ENCODE measurements at regions not wholly inside any gene's neighbourhood (a gene's known extent, or its start where the extent isn't known, plus 50 kb on each side); places are given as distances from the start of the nearest gene placed in this dataset.

DNA sequence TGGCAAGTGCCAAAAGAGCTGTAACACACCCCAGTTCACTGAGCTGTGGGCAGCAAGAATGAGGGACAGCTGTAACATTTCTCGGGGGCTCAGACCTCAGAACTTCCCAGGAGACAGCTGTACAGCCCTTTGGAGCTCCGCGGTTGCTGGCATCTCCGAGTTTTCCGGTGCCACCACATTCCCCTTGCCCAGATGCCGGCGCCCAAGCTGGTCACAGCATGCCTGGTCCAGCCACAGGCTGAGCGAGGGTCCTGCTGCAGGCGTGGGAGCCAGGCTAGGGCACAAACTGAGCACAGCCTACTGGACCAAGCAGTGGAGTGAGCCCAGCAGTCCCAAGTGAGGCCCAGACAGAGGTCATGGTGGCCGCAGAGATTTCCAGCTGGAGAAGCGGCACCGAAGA lies 797.7 kb upstream of the EDIL3 start (continued):
- no peak for TF ChIP-seq ZNF423 (CRISPR knock-in tag; IDR thresholded peaks at IDR 0.05)
- no peak for TF ChIP-seq ZNF138 (CRISPR knock-in tag; conservative IDR thresholded peaks at IDR 0.05)
- TF ChIP-seq GTF2I (CRISPR knock-in tag; conservative IDR thresholded peaks at IDR 0.05) = no peak

DNA sequence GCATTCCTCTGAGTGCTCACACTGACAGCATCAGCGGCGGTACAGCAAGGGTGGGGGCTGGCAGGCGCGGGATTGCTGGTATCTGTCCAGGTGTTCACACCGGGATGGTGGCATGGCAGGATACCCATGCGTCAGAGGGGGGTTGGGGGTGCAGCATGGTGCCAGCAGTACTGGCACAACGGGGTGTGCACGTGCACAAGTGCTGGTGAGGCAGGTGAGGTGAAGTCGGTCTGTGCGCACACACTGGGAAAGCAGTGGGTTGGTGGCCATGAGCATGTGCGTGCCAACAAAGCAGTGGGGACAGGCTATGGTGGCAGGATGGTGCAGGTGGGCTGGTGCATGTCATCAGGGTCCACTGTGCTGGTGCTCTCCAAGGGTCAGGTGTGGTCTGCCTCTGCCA lies 819.6 kb upstream of the EDIL3 start:
- H3K9me3 Mint-ChIP-seq = no peaks in the 10 kb centered on the region; the same call in 1 of the 2 replicates
- no peak overlapping the region for H3K27ac Mint-ChIP-seq
- H3K36me3 Mint-ChIP-seq = no peaks in the 10 kb centered on the region
- no peak for ATAC-seq
- no peak overlapping the region for H3K4me3 Mint-ChIP-seq
- POLR2A ChIA-PET = no interaction called here
- no peak for DNase-seq (ENCODE audit: low spot score)
- no peaks in the 10 kb centered on the region for H3K27me3 Mint-ChIP-seq (ENCODE audit: low read depth)
- TF ChIP-seq ZNF219 (CRISPR knock-in tag; IDR thresholded peaks at IDR 0.05; ENCODE audit: borderline replicate concordance) (no peak), CREB1 (CRISPR knock-in tag; IDR thresholded peaks at IDR 0.05) (no peak), NR1H2 (CRISPR knock-in tag; IDR thresholded peaks at IDR 0.05) (no peak), SOX15 (CRISPR knock-in tag; IDR thresholded peaks at IDR 0.05) (no peak), KAT7 (CRISPR knock-in tag; IDR thresholded peaks at IDR 0.05; ENCODE audit: borderline replicate concordance) (no peak)
- TF ChIP-seq, protein P1, sequence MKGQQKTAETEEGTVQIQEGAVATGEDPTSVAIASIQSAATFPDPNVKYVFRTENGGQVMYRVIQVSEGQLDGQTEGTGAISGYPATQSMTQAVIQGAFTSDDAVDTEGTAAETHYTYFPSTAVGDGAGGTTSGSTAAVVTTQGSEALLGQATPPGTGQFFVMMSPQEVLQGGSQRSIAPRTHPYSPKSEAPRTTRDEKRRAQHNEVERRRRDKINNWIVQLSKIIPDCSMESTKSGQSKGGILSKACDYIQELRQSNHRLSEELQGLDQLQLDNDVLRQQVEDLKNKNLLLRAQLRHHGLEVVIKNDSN (CRISPR knock-in tag; IDR thresholded peaks at IDR 0.05) = no peak
- TF ChIP-seq, protein P2, sequence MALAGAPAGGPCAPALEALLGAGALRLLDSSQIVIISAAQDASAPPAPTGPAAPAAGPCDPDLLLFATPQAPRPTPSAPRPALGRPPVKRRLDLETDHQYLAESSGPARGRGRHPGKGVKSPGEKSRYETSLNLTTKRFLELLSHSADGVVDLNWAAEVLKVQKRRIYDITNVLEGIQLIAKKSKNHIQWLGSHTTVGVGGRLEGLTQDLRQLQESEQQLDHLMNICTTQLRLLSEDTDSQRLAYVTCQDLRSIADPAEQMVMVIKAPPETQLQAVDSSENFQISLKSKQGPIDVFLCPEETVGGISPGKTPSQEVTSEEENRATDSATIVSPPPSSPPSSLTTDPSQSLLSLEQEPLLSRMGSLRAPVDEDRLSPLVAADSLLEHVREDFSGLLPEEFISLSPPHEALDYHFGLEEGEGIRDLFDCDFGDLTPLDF (CRISPR knock-in tag; IDR thresholded peaks at IDR 0.05) = no peak
- TF ChIP-seq, protein P3, sequence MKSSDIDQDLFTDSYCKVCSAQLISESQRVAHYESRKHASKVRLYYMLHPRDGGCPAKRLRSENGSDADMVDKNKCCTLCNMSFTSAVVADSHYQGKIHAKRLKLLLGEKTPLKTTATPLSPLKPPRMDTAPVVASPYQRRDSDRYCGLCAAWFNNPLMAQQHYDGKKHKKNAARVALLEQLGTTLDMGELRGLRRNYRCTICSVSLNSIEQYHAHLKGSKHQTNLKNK (CRISPR knock-in tag; IDR thresholded peaks at IDR 0.05) = no peak
- TF ChIP-seq, protein P4, sequence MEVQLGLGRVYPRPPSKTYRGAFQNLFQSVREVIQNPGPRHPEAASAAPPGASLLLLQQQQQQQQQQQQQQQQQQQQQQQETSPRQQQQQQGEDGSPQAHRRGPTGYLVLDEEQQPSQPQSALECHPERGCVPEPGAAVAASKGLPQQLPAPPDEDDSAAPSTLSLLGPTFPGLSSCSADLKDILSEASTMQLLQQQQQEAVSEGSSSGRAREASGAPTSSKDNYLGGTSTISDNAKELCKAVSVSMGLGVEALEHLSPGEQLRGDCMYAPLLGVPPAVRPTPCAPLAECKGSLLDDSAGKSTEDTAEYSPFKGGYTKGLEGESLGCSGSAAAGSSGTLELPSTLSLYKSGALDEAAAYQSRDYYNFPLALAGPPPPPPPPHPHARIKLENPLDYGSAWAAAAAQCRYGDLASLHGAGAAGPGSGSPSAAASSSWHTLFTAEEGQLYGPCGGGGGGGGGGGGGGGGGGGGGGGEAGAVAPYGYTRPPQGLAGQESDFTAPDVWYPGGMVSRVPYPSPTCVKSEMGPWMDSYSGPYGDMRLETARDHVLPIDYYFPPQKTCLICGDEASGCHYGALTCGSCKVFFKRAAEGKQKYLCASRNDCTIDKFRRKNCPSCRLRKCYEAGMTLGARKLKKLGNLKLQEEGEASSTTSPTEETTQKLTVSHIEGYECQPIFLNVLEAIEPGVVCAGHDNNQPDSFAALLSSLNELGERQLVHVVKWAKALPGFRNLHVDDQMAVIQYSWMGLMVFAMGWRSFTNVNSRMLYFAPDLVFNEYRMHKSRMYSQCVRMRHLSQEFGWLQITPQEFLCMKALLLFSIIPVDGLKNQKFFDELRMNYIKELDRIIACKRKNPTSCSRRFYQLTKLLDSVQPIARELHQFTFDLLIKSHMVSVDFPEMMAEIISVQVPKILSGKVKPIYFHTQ (CRISPR knock-in tag; IDR thresholded peaks at IDR 0.05) = no peak
- TF ChIP-seq, protein P5, sequence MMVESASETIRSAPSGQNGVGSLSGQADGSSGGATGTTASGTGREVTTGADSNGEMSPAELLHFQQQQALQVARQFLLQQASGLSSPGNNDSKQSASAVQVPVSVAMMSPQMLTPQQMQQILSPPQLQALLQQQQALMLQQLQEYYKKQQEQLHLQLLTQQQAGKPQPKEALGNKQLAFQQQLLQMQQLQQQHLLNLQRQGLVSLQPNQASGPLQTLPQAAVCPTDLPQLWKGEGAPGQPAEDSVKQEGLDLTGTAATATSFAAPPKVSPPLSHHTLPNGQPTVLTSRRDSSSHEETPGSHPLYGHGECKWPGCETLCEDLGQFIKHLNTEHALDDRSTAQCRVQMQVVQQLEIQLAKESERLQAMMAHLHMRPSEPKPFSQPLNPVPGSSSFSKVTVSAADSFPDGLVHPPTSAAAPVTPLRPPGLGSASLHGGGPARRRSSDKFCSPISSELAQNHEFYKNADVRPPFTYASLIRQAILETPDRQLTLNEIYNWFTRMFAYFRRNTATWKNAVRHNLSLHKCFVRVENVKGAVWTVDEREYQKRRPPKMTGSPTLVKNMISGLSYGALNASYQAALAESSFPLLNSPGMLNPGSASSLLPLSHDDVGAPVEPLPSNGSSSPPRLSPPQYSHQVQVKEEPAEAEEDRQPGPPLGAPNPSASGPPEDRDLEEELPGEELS (CRISPR knock-in tag; IDR thresholded peaks at IDR 0.05) = no peak
- TF ChIP-seq, protein P6, sequence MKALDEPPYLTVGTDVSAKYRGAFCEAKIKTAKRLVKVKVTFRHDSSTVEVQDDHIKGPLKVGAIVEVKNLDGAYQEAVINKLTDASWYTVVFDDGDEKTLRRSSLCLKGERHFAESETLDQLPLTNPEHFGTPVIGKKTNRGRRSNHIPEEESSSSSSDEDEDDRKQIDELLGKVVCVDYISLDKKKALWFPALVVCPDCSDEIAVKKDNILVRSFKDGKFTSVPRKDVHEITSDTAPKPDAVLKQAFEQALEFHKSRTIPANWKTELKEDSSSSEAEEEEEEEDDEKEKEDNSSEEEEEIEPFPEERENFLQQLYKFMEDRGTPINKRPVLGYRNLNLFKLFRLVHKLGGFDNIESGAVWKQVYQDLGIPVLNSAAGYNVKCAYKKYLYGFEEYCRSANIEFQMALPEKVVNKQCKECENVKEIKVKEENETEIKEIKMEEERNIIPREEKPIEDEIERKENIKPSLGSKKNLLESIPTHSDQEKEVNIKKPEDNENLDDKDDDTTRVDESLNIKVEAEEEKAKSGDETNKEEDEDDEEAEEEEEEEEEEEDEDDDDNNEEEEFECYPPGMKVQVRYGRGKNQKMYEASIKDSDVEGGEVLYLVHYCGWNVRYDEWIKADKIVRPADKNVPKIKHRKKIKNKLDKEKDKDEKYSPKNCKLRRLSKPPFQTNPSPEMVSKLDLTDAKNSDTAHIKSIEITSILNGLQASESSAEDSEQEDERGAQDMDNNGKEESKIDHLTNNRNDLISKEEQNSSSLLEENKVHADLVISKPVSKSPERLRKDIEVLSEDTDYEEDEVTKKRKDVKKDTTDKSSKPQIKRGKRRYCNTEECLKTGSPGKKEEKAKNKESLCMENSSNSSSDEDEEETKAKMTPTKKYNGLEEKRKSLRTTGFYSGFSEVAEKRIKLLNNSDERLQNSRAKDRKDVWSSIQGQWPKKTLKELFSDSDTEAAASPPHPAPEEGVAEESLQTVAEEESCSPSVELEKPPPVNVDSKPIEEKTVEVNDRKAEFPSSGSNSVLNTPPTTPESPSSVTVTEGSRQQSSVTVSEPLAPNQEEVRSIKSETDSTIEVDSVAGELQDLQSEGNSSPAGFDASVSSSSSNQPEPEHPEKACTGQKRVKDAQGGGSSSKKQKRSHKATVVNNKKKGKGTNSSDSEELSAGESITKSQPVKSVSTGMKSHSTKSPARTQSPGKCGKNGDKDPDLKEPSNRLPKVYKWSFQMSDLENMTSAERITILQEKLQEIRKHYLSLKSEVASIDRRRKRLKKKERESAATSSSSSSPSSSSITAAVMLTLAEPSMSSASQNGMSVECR (CRISPR knock-in tag; IDR thresholded peaks at IDR 0.05; ENCODE audit: borderline replicate concordance) = no peak
- TF ChIP-seq, protein P7, sequence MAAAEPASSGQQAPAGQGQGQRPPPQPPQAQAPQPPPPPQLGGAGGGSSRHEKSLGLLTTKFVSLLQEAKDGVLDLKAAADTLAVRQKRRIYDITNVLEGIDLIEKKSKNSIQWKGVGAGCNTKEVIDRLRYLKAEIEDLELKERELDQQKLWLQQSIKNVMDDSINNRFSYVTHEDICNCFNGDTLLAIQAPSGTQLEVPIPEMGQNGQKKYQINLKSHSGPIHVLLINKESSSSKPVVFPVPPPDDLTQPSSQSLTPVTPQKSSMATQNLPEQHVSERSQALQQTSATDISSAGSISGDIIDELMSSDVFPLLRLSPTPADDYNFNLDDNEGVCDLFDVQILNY (CRISPR knock-in tag; IDR thresholded peaks at IDR 0.05) = no peak
- CTCF ChIA-PET = no interaction called here
- H3K4me1 Mint-ChIP-seq = no peaks in the 10 kb centered on the region
